ENCODE measurements at regions not wholly inside any gene's neighbourhood (a gene's known extent, or its start where the extent isn't known, plus 50 kb on each side); places are given as distances from the start of the nearest gene placed in this dataset.

- FAIRE-seq = no peak
Measured at GRCh38 chr12:14283489-14284144, 81.9 kb upstream of the ATF7IP start.

- no peak for FAIRE-seq
Measured at GRCh38 chr12:14284184-14284722, 81.2 kb upstream of the ATF7IP start.

- no peak for FAIRE-seq
Measured at GRCh38 chr12:14289601-14290000, 75.9 kb upstream of the ATF7IP start.

GRCh38 chr12:14290951-14291350, 74.5 kb upstream of the ATF7IP start:
- no peak for FAIRE-seq

GRCh38 chr12:14303661-14304155, 61.8 kb upstream of the ATF7IP start:
- FAIRE-seq = no peak

GRCh38 chr12:14307004-14307403, 58.5 kb upstream of the ATF7IP start:
- no peak for FAIRE-seq

- FAIRE-seq = no peak
Measured at GRCh38 chr12:14308516-14308915, 57.0 kb upstream of the ATF7IP start.

- FAIRE-seq = no peak
Measured at GRCh38 chr12:14310866-14311265, 54.6 kb upstream of the ATF7IP start.

GRCh38 chr12:14313379-14314138, 51.9 kb upstream of the ATF7IP start:
- no peak for FAIRE-seq

- no peak for FAIRE-seq
Measured at GRCh38 chr12:14314801-14315200, 50.7 kb upstream of the ATF7IP start.

- no peak for FAIRE-seq
Measured at GRCh38 chr12:14315501-14315900, 50.0 kb upstream of the ATF7IP start.
